Sigmoid colon (tissue), 6 donors: ENCODE measurements at regions not wholly inside any gene's neighbourhood (a gene's known extent, or its start where the extent isn't known, plus 50 kb on each side); places are given as distances from the start of the nearest gene placed in this dataset.

Experiments
- DNase-seq: peaks from one replicate; pipeline ENCODE4 v3.0.0-alpha.2; 2019
- H3K27ac ChIP-seq, 4 donors: fragments of 200-600 bp; sonication (generic); one replicate each; pipeline ENCODE4 v1.5.1; 2016 to 2019; ENCODE audit warnings: mild to moderate bottlenecking in 1 of 4
- H3K27me3 ChIP-seq, 3 donors: fragments of 200-600 bp; sonication (generic); one replicate each; pipeline ENCODE4 v1.5.1; 2019; ENCODE audit warnings: mild to moderate bottlenecking in 1 of 3
- H3K36me3 ChIP-seq, 4 donors: fragments of 200-600 bp; sonication (generic); one replicate each; pipeline ENCODE4 v1.5.1; 2016 to 2019
- H3K4me1 ChIP-seq, 4 donors: fragments of 200-600 bp; sonication (generic); one replicate each; pipeline ENCODE4 v1.5.1; 2017 to 2019
- H3K4me3 ChIP-seq, 4 donors: fragments of 200-600 bp; sonication (generic); one replicate each; pipeline ENCODE4 v1.5.1; 2017 to 2019; ENCODE audit warnings: mild to moderate bottlenecking in 2 of 4, moderate library complexity in 1 of 4
- H3K9me3 ChIP-seq, 4 donors: fragments of 200-600 bp in 3 of 4; sonication (generic) in 3 of 4; one replicate each; pipeline versions ENCODE4 v1.5.1 to v1.6.1; 2013 to 2019
- CTCF ChIP-seq, 4 experiments: fragments of 450-650 bp in 3 of 4; fragments of 200-600 bp in 1 of 4; IDR thresholded peaks; one replicate each; pipeline ENCODE4 v1.5.1; 2016 to 2019; ENCODE audit warnings: antibody characterized with exemption in 4 of 4, mild to moderate bottlenecking in 3 of 4, moderate library complexity in 2 of 4
- EP300 ChIP-seq, 4 donors: sonication (generic); formaldehyde crosslinking; IDR thresholded peaks; one replicate each; pipeline ENCODE4 v1.6.1; 2017; ENCODE audit warnings: antibody characterized with exemption in 4 of 4
- POLR2A ChIP-seq, 2 donors: fragments of 450-650 bp; IDR thresholded peaks; one replicate each; pipeline ENCODE4 v1.6.1; 2016; ENCODE audit warnings: antibody characterized with exemption in 2 of 2, mild to moderate bottlenecking in 2 of 2, moderate library complexity in 2 of 2
- POLR2AphosphoS5 ChIP-seq, 4 donors: sonication (generic); formaldehyde crosslinking; IDR thresholded peaks; one replicate each; pipeline ENCODE4 v1.6.1; 2017; ENCODE audit warnings: antibody characterized with exemption in 4 of 4
- WGBS, 2 donors: extraction: QIAGEN DNeasy Blood & Tissue Kit; methylation state at CpG; one replicate each; pipeline ENCODE4 v1.1.7; 2013; 5-methylcytosine and 5-hydroxymethylcytosine counted together
- intact Hi-C: fragments of 100-400 bp; cut with DNase I; formaldehyde crosslinking; loops from one replicate; pipeline ENCODE4 v1.15.1; 2023
- donor health status: healthy with polysubstance abuse.
- donor health status: healthy.

GRCh38 chr12:114850661-114851275 is 166.8 kb upstream of the TBX3 start:
- H3K9me3 ChIP-seq: no peaks in the 10 kb centered on the region
- WGBS, 2 donors: 90% methylated on average over 7 of the region's 7 CpGs
- no peaks in the 10 kb centered on the region for H3K27me3 ChIP-seq
- no peak for DNase-seq
- no peak for TF ChIP-seq POLR2A (IDR thresholded peaks at IDR 0.05)
- TF ChIP-seq CTCF (IDR thresholded peaks at IDR 0.05): no peak
- no peak for TF ChIP-seq POLR2AphosphoS5 (IDR thresholded peaks at IDR 0.05)
- no peak for TF ChIP-seq EP300 (IDR thresholded peaks at IDR 0.05)
- no peak overlapping the region for H3K4me3 ChIP-seq
- intact Hi-C loops: no loop called here
- H3K4me1 ChIP-seq: no peaks in the 10 kb centered on the region
- H3K36me3 ChIP-seq: no peaks in the 10 kb centered on the region
- no peak overlapping the region for H3K27ac ChIP-seq

GRCh38 chr12:114848666-114849065 is 164.7 kb upstream of the TBX3 start:
- Histone ChIP-seq H3K9me3 (no peaks in the 10 kb centered on the region), H3K36me3 (no peaks in the 10 kb centered on the region), H3K27ac (no peak overlapping the region), H3K4me3 (no peak overlapping the region), H3K4me1 (no peaks in the 10 kb centered on the region), H3K27me3 (no peaks in the 10 kb centered on the region)
- TF ChIP-seq POLR2A (IDR thresholded peaks at IDR 0.05): no peak
- no peak for TF ChIP-seq EP300 (IDR thresholded peaks at IDR 0.05)
- no peak for TF ChIP-seq POLR2AphosphoS5 (IDR thresholded peaks at IDR 0.05)
- TF ChIP-seq CTCF (IDR thresholded peaks at IDR 0.05): no peak
- intact Hi-C loops: no loop called here
- 84 to 88% methylated on average over 2 of the region's 2 CpGs for WGBS, 2 donors
- DNase-seq: no peak

- Histone ChIP-seq H3K4me3 (no peak overlapping the region), H3K9me3 (no peaks in the 10 kb centered on the region), H3K27me3 (no peaks in the 10 kb centered on the region), H3K36me3 (no peaks in the 10 kb centered on the region), H3K27ac (no peak overlapping the region), H3K4me1 (no peaks in the 10 kb centered on the region)
- intact Hi-C loops: no loop called here
- 84 to 86% methylated on average over 11 of the region's 11 CpGs for WGBS, 2 donors
- no peak for TF ChIP-seq POLR2A (IDR thresholded peaks at IDR 0.05)
- TF ChIP-seq POLR2AphosphoS5 (IDR thresholded peaks at IDR 0.05): no peak
- TF ChIP-seq CTCF (IDR thresholded peaks at IDR 0.05): no peak
- TF ChIP-seq EP300 (IDR thresholded peaks at IDR 0.05): no peak
- no peak for DNase-seq
Observed at GRCh38 chr12:114847441-114848035, 163.6 kb upstream of the TBX3 start.

GRCh38 chr12:114846771-114847170 is 162.8 kb upstream of the TBX3 start:
- no peaks in the 10 kb centered on the region for H3K9me3 ChIP-seq
- H3K36me3 ChIP-seq: no peaks in the 10 kb centered on the region
- intact Hi-C loops: no loop called here
- H3K27me3 ChIP-seq: no peaks in the 10 kb centered on the region
- DNase-seq: no peak
- H3K27ac ChIP-seq: no peak overlapping the region
- H3K4me3 ChIP-seq: no peak overlapping the region
- no peaks in the 10 kb centered on the region for H3K4me1 ChIP-seq
- TF ChIP-seq CTCF (IDR thresholded peaks at IDR 0.05): no peak
- no peak for TF ChIP-seq POLR2A (IDR thresholded peaks at IDR 0.05)
- no peak for TF ChIP-seq POLR2AphosphoS5 (IDR thresholded peaks at IDR 0.05)
- no peak for TF ChIP-seq EP300 (IDR thresholded peaks at IDR 0.05)
- WGBS, 2 donors: 85 to 88% methylated on average over 8 of the region's 8 CpGs
